SK-N-SH (cell line): ENCODE measurements at regions not wholly inside any gene's neighbourhood (a gene's known extent, or its start where the extent isn't known, plus 50 kb on each side); places are given as distances from the start of the nearest gene placed in this dataset.

Experiments
- CTCF ChIA-PET: fragments of 300-600, 350-600 bp; formaldehyde crosslinking; extraction: SDS; loops from one replicate; lab custom pipeline; 2021; lab: Yijun Ruan, JAX
- POLR2A ChIA-PET: fragments of 350-600 bp; sonication (Branson Sonifier 250); formaldehyde crosslinking; extraction: SDS; loops from one replicate; lab custom pipeline; 2020; ENCODE audit warnings: antibody characterized with exemption, inconsistent platforms; lab: Yijun Ruan, JAX
- DNase-seq: peaks from one replicate; pipeline ENCODE4 v3.0.0; 2012
- H2AFZ ChIP-seq: fragments of 200-600 bp; sonication (generic); 2 replicates; pipeline ENCODE4 v1.8.1; 2016; ENCODE audit warnings: antibody characterized with exemption, mild to moderate bottlenecking, low read depth
- H3F3A ChIP-seq: fragments of 200-600 bp; sonication (generic); replicated peaks from 2 replicates; pipeline ENCODE3; 2016; ENCODE audit warnings: antibody characterized with exemption, mild to moderate bottlenecking; ENCODE audit not compliant: insufficient read depth
- H3K27ac ChIP-seq, 2 experiments: fragments of 200-500 bp in 1 of 2; fragments of 200-600 bp in 1 of 2; sonication (Bioruptor generic) in 1 of 2; sonication (generic), shearing (Covaris generic) in 1 of 2; 2 replicates each; pipeline versions ENCODE4 v1.5.1 to v1.6.1; 2014 to 2016; ENCODE audit warnings: low read depth in 2 of 2, inconsistent platforms in 1 of 2, low read length in 1 of 2, mild to moderate bottlenecking in 1 of 2, mixed read lengths in 1 of 2
- H3K27me3 ChIP-seq: fragments of 200-600 bp; sonication (generic), shearing (Covaris generic); 2 replicates; pipeline ENCODE4 v1.6.1; 2016; ENCODE audit warnings: mixed run types; ENCODE audit not compliant: insufficient read depth
- H3K36me3 ChIP-seq, 2 experiments: fragments of 200-500 bp in 1 of 2; fragments of 200-600 bp in 1 of 2; sonication (Bioruptor generic) in 1 of 2; sonication (generic) in 1 of 2; replicated peaks in 1 of 2; 2 replicates each; pipeline versions ENCODE3 to v1.5.1; 2014 to 2016; ENCODE audit warnings: low read length in 1 of 2, mild to moderate bottlenecking in 1 of 2; ENCODE audit not compliant: insufficient read depth in 2 of 2, control insufficient read depth in 1 of 2
- H3K4me1 ChIP-seq, 2 experiments: fragments of 200-500 bp in 1 of 2; fragments of 200-600 bp in 1 of 2; sonication (Bioruptor generic) in 1 of 2; sonication (generic), shearing (Covaris generic) in 1 of 2; 2 replicates each; pipeline versions ENCODE4 v1.5.1 to v1.6.1; 2014 to 2016; ENCODE audit warnings: low read depth in 1 of 2, low read length in 1 of 2, mixed run types in 1 of 2; ENCODE audit not compliant: insufficient read depth in 2 of 2, control insufficient read depth in 1 of 2
- H3K4me2 ChIP-seq: fragments of 200-600 bp; sonication (generic), shearing (Covaris generic); 2 replicates; pipeline ENCODE4 v1.6.1; 2017; ENCODE audit warnings: mixed run types
- H3K4me3 ChIP-seq, 2 experiments: fragments of 200-500 bp in 1 of 2; fragments of 200-600 bp in 1 of 2; sonication (Bioruptor generic) in 1 of 2; sonication (generic), shearing (Covaris generic) in 1 of 2; 2 replicates each; pipeline versions ENCODE4 v1.5.1 to v1.8.1; 2014 to 2016; ENCODE audit warnings: low read depth in 2 of 2, inconsistent platforms in 1 of 2, low read length in 1 of 2, mild to moderate bottlenecking in 1 of 2, mixed read lengths in 1 of 2, moderate library complexity in 1 of 2
- H3K79me2 ChIP-seq: fragments of 200-600 bp; sonication (generic); 2 replicates; pipeline ENCODE4 v1.8.1; 2017; ENCODE audit warnings: mild to moderate bottlenecking; ENCODE audit not compliant: insufficient read depth
- H3K9ac ChIP-seq: fragments of 200-600 bp; sonication (generic); 2 replicates; pipeline ENCODE4 v1.6.1; 2017; ENCODE audit warnings: mixed run types
- H3K9me2 ChIP-seq: fragments of 200-600 bp; sonication (generic); 2 replicates; pipeline ENCODE4 v1.6.1; 2017; ENCODE audit warnings: mixed run types
- H3K9me3 ChIP-seq: fragments of 200-600 bp; sonication (generic); 2 replicates; pipeline ENCODE4 v1.6.1; 2017; ENCODE audit warnings: mixed run types, mild to moderate bottlenecking, moderate library complexity
- H4K20me1 ChIP-seq: fragments of 200-600 bp; sonication (generic); 2 replicates; pipeline ENCODE4 v1.6.1; 2017; ENCODE audit warnings: mild to moderate bottlenecking, mixed run types; ENCODE audit not compliant: insufficient read depth
- ELF1 ChIP-seq: IDR thresholded peaks from 2 replicates; pipeline ENCODE4 v1.4.0; 2012
- EZH2phosphoT487 ChIP-seq: fragments of 200-600 bp; sonication (generic); IDR thresholded peaks from 2 replicates; pipeline ENCODE4 v1.6.1; 2017; ENCODE audit warnings: low read depth, mixed run types, mild to moderate bottlenecking, antibody characterized with exemption, moderate library complexity, borderline replicate concordance
- FOSL2 ChIP-seq: IDR thresholded peaks from 2 replicates; pipeline ENCODE4 v1.4.0; 2012; ENCODE audit warnings: low read depth, mild to moderate bottlenecking, moderate library complexity, borderline replicate concordance
- FOXJ3 ChIP-seq: sonication (generic); formaldehyde crosslinking; IDR thresholded peaks from 2 replicates; pipeline ENCODE4 v1.5.1; 2020; ENCODE audit warnings: mild to moderate bottlenecking, missing genetic modification reagents
- FOXM1 ChIP-seq: IDR thresholded peaks from 2 replicates; pipeline ENCODE4 v1.4.0; 2012; ENCODE audit warnings: low read depth, mild to moderate bottlenecking
- GABPA ChIP-seq: IDR thresholded peaks from 2 replicates; pipeline ENCODE4 v1.4.0; 2012; ENCODE audit warnings: low read depth, mild to moderate bottlenecking
- MXI1 ChIP-seq: IDR thresholded peaks from 2 replicates; pipeline ENCODE4 v1.6.1; 2012; ENCODE audit warnings: mild to moderate bottlenecking, low read depth, low read length, improper control_type of control experiment
- NFIC ChIP-seq: IDR thresholded peaks from 2 replicates; pipeline ENCODE4 v1.4.0; 2012; ENCODE audit warnings: borderline replicate concordance
- PBX3 ChIP-seq: IDR thresholded peaks from 2 replicates; pipeline ENCODE4; 2012
- POLR2AphosphoS5 ChIP-seq: IDR thresholded peaks from 2 replicates; pipeline ENCODE4 v1.6.1; 2012; ENCODE audit warnings: low read depth, low read length
- RCOR1 ChIP-seq: fragments of 150-350 bp; IDR thresholded peaks from 2 replicates; pipeline ENCODE4 v1.6.1; 2017; ENCODE audit warnings: antibody characterized with exemption, low read length
- REST ChIP-seq: IDR thresholded peaks from 2 replicates; pipeline ENCODE4 v1.6.1; 2012; ENCODE audit warnings: mild to moderate bottlenecking, low read depth, low read length, moderate library complexity
- RFX5 ChIP-seq: IDR thresholded peaks from 2 replicates; pipeline ENCODE4 v1.6.1; 2012; ENCODE audit warnings: mild to moderate bottlenecking, improper control_type of control experiment, low read length
- SMC3 ChIP-seq: IDR thresholded peaks from 2 replicates; pipeline ENCODE4 v1.6.1; 2012; ENCODE audit warnings: low read depth, low read length, improper control_type of control experiment
- TAF1 ChIP-seq: IDR thresholded peaks from 2 replicates; pipeline ENCODE4 v1.6.1; 2012; ENCODE audit warnings: low read depth, mild to moderate bottlenecking, low read length, moderate library complexity, borderline replicate concordance
- TCF12 ChIP-seq: IDR thresholded peaks from 2 replicates; pipeline ENCODE4 v1.4.0; 2012
- TF ChIP-seq, protein P1 (sequence below): fragments of 150-350 bp; IDR thresholded peaks from 2 replicates; pipeline ENCODE4 v1.6.1; 2016; ENCODE audit warnings: mild to moderate bottlenecking, low read depth, low read length
- TF ChIP-seq, protein P2 (sequence below): IDR thresholded peaks from 2 replicates; pipeline ENCODE4 v1.4.0; 2012; ENCODE audit warnings: low read depth, borderline replicate concordance
- TF ChIP-seq, protein P3 (sequence below): fragments of 150-350 bp; IDR thresholded peaks from 2 replicates; pipeline ENCODE4 v1.6.1; 2017; ENCODE audit warnings: antibody characterized with exemption, low read length, low read depth, borderline replicate concordance
- TF ChIP-seq, protein P4 (sequence below): IDR thresholded peaks from 2 replicates; pipeline ENCODE4 v1.4.0; 2012; ENCODE audit warnings: low read depth

GRCh38 chr4:171433674-171434073, 379.5 kb upstream of the GALNTL6 start:
- Histone ChIP-seq H3K79me2 (no peaks in the 10 kb centered on the region), H2AFZ (no peak overlapping the region), H3F3A (no peaks in the 10 kb centered on the region), H3K4me1 (no peaks in the 10 kb centered on the region), H3K27me3 (no peaks in the 10 kb centered on the region), H3K9me3 (no peaks in the 10 kb centered on the region)
- TF ChIP-seq RCOR1 (no peak), GABPA (no peak), EZH2phosphoT487 (no peak), PBX3 (no peak), NFIC (no peak), FOXM1 (no peak), POLR2AphosphoS5 (no peak), ELF1 (no peak), TAF1 (no peak), MXI1 (no peak), RFX5 (no peak), REST (no peak), FOXJ3 (CRISPR knock-in tag) (no peak), TCF12 (no peak), SMC3 (no peak), FOSL2 (no peak)
- TF ChIP-seq, protein P1, sequence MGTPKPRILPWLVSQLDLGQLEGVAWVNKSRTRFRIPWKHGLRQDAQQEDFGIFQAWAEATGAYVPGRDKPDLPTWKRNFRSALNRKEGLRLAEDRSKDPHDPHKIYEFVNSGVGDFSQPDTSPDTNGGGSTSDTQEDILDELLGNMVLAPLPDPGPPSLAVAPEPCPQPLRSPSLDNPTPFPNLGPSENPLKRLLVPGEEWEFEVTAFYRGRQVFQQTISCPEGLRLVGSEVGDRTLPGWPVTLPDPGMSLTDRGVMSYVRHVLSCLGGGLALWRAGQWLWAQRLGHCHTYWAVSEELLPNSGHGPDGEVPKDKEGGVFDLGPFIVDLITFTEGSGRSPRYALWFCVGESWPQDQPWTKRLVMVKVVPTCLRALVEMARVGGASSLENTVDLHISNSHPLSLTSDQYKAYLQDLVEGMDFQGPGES, result no peak
- TF ChIP-seq, protein P2, sequence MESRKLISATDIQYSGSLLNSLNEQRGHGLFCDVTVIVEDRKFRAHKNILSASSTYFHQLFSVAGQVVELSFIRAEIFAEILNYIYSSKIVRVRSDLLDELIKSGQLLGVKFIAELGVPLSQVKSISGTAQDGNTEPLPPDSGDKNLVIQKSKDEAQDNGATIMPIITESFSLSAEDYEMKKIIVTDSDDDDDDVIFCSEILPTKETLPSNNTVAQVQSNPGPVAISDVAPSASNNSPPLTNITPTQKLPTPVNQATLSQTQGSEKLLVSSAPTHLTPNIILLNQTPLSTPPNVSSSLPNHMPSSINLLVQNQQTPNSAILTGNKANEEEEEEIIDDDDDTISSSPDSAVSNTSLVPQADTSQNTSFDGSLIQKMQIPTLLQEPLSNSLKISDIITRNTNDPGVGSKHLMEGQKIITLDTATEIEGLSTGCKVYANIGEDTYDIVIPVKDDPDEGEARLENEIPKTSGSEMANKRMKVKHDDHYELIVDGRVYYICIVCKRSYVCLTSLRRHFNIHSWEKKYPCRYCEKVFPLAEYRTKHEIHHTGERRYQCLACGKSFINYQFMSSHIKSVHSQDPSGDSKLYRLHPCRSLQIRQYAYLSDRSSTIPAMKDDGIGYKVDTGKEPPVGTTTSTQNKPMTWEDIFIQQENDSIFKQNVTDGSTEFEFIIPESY, result no peak
- TF ChIP-seq, protein P3, sequence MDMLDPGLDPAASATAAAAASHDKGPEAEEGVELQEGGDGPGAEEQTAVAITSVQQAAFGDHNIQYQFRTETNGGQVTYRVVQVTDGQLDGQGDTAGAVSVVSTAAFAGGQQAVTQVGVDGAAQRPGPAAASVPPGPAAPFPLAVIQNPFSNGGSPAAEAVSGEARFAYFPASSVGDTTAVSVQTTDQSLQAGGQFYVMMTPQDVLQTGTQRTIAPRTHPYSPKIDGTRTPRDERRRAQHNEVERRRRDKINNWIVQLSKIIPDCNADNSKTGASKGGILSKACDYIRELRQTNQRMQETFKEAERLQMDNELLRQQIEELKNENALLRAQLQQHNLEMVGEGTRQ, result no peak
- TF ChIP-seq, protein P4, sequence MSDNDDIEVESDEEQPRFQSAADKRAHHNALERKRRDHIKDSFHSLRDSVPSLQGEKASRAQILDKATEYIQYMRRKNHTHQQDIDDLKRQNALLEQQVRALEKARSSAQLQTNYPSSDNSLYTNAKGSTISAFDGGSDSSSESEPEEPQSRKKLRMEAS, result no peak
- TF ChIP-seq, all 33 proteins: peak for 0
- ChIA-PET CTCF (no interaction called here), POLR2A (no interaction called here)
- Histone ChIP-seq H3K27ac (no peak overlapping the region), H3K9ac (no peak overlapping the region), H3K36me3 (no peaks in the 10 kb centered on the region), H4K20me1 (no peaks in the 10 kb centered on the region), H3K4me2 (no peak overlapping the region), H3K4me3 (no peak overlapping the region), H3K9me2 (no peaks in the 10 kb centered on the region)
- DNase-seq, result no peak
